Renal pelvis (tissue), 1 donor: ENCODE measurements at regions not wholly inside any gene's neighbourhood (a gene's known extent, or its start where the extent isn't known, plus 50 kb on each side); places are given as distances from the start of the nearest gene placed in this dataset.

ENCODE experiments used
- DNase-seq: peaks from one replicate; pipeline ENCODE4 v3.0.0-alpha.2; 2013

- no peak for DNase-seq
Observed at GRCh38 chr19:31804668-31805067, 455.4 kb upstream of the TSHZ3 start.

GRCh38 chr19:31810536-31811109, 461.4 kb upstream of the TSHZ3 start:
- DNase-seq: no peak

- no peak for DNase-seq
Observed at GRCh38 chr19:31817971-31818797, 468.9 kb upstream of the TSHZ3 start.

DNA sequence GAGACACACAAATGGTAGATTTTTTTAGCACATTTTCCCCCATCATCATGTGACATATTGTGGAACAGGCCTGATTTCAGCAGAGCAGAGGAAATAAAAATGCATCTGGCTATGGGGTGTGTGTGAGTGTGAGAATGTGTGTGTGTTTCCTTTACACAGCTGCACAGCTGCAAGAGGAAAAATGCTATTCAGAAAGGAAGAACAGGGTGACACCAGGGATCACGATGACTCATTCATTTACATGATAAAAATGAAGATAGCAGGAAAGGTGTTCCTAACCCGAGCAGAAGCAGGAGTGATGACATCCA, 469.5 kb upstream of the TSHZ3 start:
- no peak for DNase-seq

GRCh38 chr19:31819837-31820236, 470.6 kb upstream of the TSHZ3 start:
- no peak for DNase-seq

GRCh38 chr19:31821346-31821745, 472.1 kb upstream of the TSHZ3 start:
- DNase-seq: no peak

- no peak for DNase-seq
Observed at GRCh38 chr19:31825134-31826094, 476.2 kb upstream of the TSHZ3 start.

GRCh38 chr19:31826325-31826724, 477.1 kb upstream of the TSHZ3 start:
- DNase-seq: no peak

- no peak for DNase-seq
Observed at GRCh38 chr19:31831421-31832175, 482.4 kb upstream of the TSHZ3 start.

DNA sequence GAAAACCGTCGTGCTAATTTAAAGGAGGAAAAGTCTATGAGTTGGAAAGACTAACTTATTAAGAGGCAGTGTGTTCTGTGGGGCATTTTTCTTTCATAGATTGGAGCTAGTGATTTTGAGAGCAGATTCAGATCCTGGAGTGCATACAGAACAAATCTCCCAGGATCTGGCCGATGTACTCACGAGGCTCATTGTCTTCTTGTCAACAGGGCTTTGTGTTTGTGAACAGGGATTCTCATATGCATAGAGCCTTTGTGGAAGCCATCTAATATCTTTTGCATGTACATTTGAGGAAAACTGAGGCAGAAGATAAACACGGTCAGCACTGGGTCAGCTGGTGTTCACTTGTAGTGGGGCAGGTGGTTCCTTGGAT, 482.9 kb upstream of the TSHZ3 start:
- DNase-seq: no peak

GRCh38 chr19:31834070-31834469, 484.8 kb upstream of the TSHZ3 start:
- no peak for DNase-seq

GRCh38 chr19:31838163-31838815, 489.1 kb upstream of the TSHZ3 start:
- DNase-seq: no peak

DNA sequence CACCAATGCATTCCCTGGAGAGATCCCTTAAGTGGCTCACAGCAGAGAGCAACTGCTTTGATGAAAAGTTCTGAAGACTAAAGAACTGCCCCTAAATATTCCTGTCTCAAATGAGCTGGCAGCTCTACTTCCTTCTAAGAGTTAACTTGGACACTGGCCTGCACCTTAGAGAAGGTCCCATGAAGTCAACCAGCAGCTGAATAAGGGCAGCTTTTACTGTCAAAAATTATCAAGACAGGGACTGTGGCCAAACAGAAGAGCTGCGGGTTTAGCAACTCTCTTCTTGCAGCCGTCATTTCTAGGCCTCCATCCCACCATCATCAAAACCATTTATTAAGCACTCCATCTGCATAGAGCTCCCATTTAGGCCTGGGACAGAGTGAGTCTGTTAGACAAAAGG, 491.1 kb upstream of the TSHZ3 start:
- DNase-seq: no peak

GRCh38 chr19:31841755-31842154, 492.5 kb upstream of the TSHZ3 start:
- no peak for DNase-seq

DNA sequence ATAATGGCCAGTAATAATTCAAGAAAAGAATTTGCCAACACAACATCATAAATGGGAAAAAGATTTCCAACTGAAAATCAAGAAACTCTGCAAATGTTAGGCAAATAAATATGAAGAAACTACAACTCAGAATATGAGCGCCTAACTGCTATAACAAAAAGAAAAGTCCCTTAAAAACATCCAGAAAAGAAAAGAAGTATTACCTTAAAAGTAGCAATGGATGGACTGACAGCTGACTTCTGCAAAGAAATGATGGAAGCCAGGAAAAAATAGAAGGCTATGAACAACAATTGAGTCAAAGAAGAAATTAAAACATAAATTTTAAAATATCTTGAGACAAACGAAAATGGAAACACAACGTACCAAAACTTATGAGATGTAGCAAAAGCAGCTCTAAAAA, 482.3 kb upstream of the ZNF507 start:
- DNase-seq: no peak

- no peak for DNase-seq
Observed at GRCh38 chr19:31874313-31874712, 471.1 kb upstream of the ZNF507 start.

GRCh38 chr19:31875591-31875990, 469.8 kb upstream of the ZNF507 start:
- no peak for DNase-seq

DNA sequence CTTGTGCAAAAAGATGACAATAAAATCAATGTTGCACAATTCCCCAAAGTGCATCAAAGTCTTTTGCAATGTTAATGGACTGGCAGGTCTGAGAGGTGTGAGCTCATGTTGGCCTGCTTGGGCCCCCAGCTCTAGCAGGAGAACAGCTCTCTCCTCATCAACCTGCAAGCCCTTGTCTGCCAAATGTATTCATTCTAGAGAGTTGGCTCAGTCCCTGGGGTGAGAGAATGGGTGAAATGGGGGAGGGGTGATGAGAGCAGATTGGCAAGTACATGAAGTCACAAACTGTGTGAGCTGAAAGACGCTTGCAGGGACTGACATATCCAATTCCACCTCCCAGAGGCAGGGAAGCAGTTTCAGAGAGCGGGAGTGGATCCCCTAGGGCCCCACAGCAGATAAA, 465.1 kb upstream of the ZNF507 start:
- no peak for DNase-seq

GRCh38 chr19:31881988-31882387, 463.4 kb upstream of the ZNF507 start:
- DNase-seq: no peak

GRCh38 chr19:31882709-31883108, 462.7 kb upstream of the ZNF507 start:
- DNase-seq: no peak

- no peak for DNase-seq
Observed at GRCh38 chr19:31883296-31883990, 462.0 kb upstream of the ZNF507 start.
